OCI-LY3 (cell line): ENCODE measurements at regions not wholly inside any gene's neighbourhood (a gene's known extent, or its start where the extent isn't known, plus 50 kb on each side); places are given as distances from the start of the nearest gene placed in this dataset.

Source experiments
- CTCF ChIP-seq: fragments of 200-600, 300-600 bp; sonication (generic); IDR thresholded peaks from 2 replicates; pipeline ENCODE4 v1.5.1; 2014; ENCODE audit warnings: antibody characterized with exemption, low read length, low read depth
- EZH2phosphoT487 ChIP-seq: fragments of 200-600 bp; shearing (Covaris generic); IDR thresholded peaks from 2 replicates; pipeline ENCODE4 v1.6.1; 2018; ENCODE audit warnings: antibody characterized with exemption, mixed run types, low read depth

- TF ChIP-seq CTCF, result no peak
- TF ChIP-seq EZH2phosphoT487, result no peak
Observed at GRCh38 chr3:99199021-99199420, 297.5 kb upstream of the DCBLD2 start.
